Ascending aorta (tissue), 2 donors: ENCODE measurements at regions not wholly inside any gene's neighbourhood (a gene's known extent, or its start where the extent isn't known, plus 50 kb on each side); places are given as distances from the start of the nearest gene placed in this dataset.

Experiments used
- DNase-seq, 2 donors: peaks; one replicate each; pipeline ENCODE4 v3.0.0-alpha.2; 2019; ENCODE audit warnings: low spot score in 2 of 2
- H3K27ac ChIP-seq, 2 donors: fragments of 200-600 bp; sonication (generic); one replicate each; pipeline ENCODE4 v1.5.1; 2016 to 2017; ENCODE audit warnings: mild to moderate bottlenecking in 1 of 2
- H3K27me3 ChIP-seq: fragments of 200-600 bp; sonication (generic); one replicate; pipeline ENCODE4 v1.5.1; 2017
- H3K36me3 ChIP-seq, 2 donors: fragments of 200-600 bp; sonication (generic); one replicate each; pipeline ENCODE4 v1.5.1; 2016
- H3K4me1 ChIP-seq, 2 donors: fragments of 200-600 bp; sonication (generic); one replicate each; pipeline ENCODE4 v1.5.1; 2016 to 2017; ENCODE audit warnings: mild to moderate bottlenecking in 1 of 2
- H3K4me3 ChIP-seq, 2 donors: fragments of 200-600 bp; sonication (generic); one replicate each; pipeline ENCODE4 v1.5.1; 2016 to 2017; ENCODE audit warnings: mild to moderate bottlenecking in 1 of 2
- H3K9me3 ChIP-seq, 2 donors: fragments of 200-600 bp; sonication (generic); one replicate each; pipeline ENCODE4 v1.5.1; 2016
- intact Hi-C: fragments of 100-400 bp; cut with DNase I; formaldehyde crosslinking; loops from one replicate; pipeline ENCODE4 v1.15.1; 2023
- TF ChIP-seq, protein P1 (sequence below), 3 experiments: fragments of 200-600 bp in 2 of 3; fragments of 450-650 bp in 1 of 3; sonication (generic) in 2 of 3; IDR thresholded peaks; one replicate each; pipeline ENCODE4 v1.5.1; 2016 to 2019; ENCODE audit warnings: antibody characterized with exemption in 3 of 3, mild to moderate bottlenecking in 1 of 3, moderate library complexity in 1 of 3

DNA sequence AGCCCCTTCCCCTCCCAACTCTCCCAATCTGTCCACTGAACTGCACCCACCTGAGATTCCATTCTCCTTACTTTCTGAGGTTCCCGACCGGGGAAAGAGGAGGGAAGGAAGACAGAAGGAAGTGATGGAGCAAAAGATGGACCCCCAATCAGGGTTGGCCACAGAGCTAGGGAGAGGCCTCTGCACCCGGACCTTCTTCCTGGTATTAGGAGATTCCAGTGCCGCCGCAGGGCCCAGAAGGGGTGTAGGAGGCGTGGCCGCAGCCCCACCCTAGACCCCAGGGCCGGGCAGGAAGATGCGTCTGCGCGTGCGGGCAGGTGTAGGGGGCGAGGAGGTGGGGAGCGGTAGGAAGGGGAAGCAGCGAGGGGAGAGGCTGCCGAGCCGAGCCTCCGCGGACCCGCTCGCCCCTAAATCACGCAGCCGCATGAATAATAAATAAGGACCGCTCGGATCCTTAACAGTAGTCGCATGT lies 104.2 kb upstream of the MVB12B start:
- intact Hi-C loops = no loop called here
- peak in 1 of 2 donors; percentile 30 for DNase-seq
- H3K36me3 ChIP-seq = no peaks in the 10 kb centered on the region
- H3K9me3 ChIP-seq = peaks cover 0 to 4% of the 10 kb centered on the region in 2 donors
- H3K27ac ChIP-seq = no peak overlapping the region
- no peaks in the 10 kb centered on the region for H3K27me3 ChIP-seq
- H3K4me1 ChIP-seq = no peaks in the 10 kb centered on the region
- TF ChIP-seq, protein P1, sequence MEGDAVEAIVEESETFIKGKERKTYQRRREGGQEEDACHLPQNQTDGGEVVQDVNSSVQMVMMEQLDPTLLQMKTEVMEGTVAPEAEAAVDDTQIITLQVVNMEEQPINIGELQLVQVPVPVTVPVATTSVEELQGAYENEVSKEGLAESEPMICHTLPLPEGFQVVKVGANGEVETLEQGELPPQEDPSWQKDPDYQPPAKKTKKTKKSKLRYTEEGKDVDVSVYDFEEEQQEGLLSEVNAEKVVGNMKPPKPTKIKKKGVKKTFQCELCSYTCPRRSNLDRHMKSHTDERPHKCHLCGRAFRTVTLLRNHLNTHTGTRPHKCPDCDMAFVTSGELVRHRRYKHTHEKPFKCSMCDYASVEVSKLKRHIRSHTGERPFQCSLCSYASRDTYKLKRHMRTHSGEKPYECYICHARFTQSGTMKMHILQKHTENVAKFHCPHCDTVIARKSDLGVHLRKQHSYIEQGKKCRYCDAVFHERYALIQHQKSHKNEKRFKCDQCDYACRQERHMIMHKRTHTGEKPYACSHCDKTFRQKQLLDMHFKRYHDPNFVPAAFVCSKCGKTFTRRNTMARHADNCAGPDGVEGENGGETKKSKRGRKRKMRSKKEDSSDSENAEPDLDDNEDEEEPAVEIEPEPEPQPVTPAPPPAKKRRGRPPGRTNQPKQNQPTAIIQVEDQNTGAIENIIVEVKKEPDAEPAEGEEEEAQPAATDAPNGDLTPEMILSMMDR (IDR thresholded peaks at IDR 0.05) = no peak
- H3K4me3 ChIP-seq = no peak overlapping the region

DNA sequence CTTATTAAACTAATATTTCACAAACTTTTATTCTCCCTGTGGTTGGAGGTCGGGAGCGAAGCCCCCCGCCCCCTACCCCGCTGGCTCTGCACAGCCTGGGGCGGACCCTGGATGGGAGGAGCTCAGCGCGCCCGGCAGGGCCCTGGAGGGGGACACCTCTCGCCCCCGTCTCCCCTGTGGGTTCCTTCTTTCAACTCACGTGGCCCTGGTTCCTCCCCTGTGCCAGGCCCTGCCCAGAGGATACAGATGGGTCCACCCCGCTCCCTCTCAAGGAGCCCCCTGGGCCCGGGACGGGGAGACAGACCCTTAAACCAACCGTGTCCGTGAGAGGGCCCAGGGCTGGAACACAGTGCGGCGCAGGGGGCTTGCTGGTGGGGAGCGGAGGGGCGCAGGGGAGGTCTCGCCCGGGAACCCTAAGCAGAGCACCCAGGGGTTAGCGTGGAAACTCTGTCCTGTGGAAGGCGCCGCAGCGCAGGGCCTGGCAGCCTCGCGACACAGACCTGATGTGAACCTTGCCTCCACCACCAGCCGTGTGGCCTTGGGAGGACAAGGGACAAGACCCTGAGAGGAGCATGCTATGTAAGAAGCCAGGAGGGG lies 103.7 kb upstream of the MVB12B start:
- H3K36me3 ChIP-seq = no peaks in the 10 kb centered on the region
- peaks cover 0 to 4% of the 10 kb centered on the region in 2 donors for H3K9me3 ChIP-seq
- TF ChIP-seq, protein P1 (IDR thresholded peaks at IDR 0.05) = no peak
- intact Hi-C loops = no loop called here
- H3K27me3 ChIP-seq = no peaks in the 10 kb centered on the region
- H3K4me3 ChIP-seq = no peak overlapping the region
- no peak overlapping the region for H3K27ac ChIP-seq
- H3K4me1 ChIP-seq = no peaks in the 10 kb centered on the region
- DNase-seq = peak in 1 of 2 donors; percentile 49

DNA sequence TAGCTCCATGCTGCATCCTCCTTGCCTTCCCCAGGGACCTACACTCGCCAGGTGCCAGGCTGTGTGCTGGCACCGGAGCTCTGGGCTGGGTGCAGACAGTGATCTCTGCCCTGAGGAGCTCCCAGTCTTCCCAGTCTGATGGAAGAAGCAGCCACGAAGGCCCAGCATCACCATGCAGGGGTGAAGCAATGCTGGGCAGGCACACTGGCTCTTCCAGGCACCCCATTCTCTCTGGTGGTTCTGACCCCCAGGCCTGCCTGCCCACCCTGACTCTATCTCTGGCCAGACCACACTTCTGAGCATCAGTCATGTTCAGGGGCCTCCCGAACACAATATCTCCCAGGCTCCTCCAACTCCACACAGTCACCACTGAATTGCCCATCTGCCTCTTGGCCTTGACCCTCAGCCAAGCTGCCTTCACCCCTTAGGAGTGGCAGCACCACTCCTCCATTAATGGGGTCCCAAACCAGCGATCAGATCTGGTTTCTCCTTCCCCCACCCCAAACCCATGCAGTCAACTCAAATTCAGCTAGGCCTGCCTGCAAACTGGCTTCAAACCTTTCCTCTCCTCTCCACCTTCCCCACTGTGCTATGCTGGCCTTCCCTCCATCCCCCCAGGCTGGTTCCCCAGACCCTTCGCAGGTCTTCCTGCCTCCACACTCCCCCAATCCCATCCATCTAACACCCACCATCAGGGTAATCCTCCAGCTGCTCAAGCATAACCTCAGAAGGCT lies 102.7 kb upstream of the MVB12B start:
- H3K36me3 ChIP-seq = no peaks in the 10 kb centered on the region
- H3K4me3 ChIP-seq = no peak overlapping the region
- intact Hi-C loops = no loop called here
- H3K4me1 ChIP-seq = no peaks in the 10 kb centered on the region
- DNase-seq = peak in 1 of 2 donors; percentile 15
- peaks cover 0 to 4% of the 10 kb centered on the region in 2 donors for H3K9me3 ChIP-seq
- H3K27ac ChIP-seq = no peak overlapping the region
- TF ChIP-seq, protein P1 (IDR thresholded peaks at IDR 0.05) = no peak
- H3K27me3 ChIP-seq = no peaks in the 10 kb centered on the region

DNA sequence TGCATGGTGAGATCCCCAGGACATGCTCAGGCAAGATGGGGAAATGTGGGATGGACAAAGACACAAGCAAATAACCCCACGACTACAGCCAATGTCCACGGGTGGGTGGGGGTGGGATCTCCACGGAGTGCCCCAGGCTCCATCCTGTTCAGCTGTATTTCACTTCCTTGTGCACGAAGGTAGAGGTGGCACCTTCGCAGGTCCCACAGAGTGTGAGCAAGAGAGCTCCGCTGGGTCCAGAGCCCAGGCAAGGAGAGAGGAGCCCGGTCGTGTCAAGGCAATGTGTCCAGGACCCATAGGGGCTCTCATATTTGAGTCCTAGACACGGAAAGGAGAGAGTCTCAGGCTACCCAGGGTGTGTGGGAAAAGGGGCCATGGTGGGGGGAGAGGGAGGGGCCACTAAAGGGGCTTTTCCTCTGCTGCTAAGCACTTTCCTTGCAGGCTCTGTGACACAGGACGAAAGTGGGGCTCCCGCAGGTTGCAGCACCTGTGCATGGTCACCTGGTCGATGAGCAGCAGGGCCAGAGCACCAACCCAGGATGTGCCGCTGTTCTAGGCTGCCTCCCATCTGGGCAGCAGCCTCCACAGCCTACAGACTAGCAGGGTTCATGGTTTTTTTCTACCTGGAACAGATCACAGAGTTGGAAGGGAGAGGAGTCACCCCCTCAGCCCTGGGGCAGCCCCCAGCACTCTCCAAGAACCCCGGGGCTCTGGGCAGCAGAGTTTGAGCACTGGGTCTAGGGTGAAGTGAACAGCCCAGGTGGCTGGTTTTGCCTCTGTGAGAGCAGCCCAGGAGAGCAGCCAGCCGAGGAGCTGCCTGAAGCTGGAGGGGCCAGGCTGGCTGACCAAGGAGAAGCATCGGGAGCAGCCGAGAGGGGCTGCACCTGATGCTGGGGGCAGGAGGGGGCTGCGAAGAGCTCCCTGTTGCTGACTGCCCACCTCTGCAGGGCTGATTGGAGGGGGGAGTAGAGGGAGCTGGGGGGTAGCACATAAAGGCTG lies 100.7 kb upstream of the MVB12B start:
- intact Hi-C loops = no loop called here
- Histone ChIP-seq H3K4me3 (no peak overlapping the region), H3K27me3 (no peaks in the 10 kb centered on the region), H3K27ac (no peak overlapping the region), H3K9me3 (peaks cover 0 to 4% of the 10 kb centered on the region in 2 donors), H3K4me1 (no peaks in the 10 kb centered on the region), H3K36me3 (no peaks in the 10 kb centered on the region)
- TF ChIP-seq, protein P1 (IDR thresholded peaks at IDR 0.05) = no peak
- peak in 1 of 2 donors; percentile 43 for DNase-seq
